PFSK-1 (cell line): ENCODE measurements at regions not wholly inside any gene's neighbourhood (a gene's known extent, or its start where the extent isn't known, plus 50 kb on each side); places are given as distances from the start of the nearest gene placed in this dataset.

ENCODE experiments used
- FOXP2 ChIP-seq: optimal IDR thresholded peaks from 2 replicates; pipeline ENCODE3; 2011; ENCODE audit warnings: borderline replicate concordance, control low read depth, inconsistent platforms; ENCODE audit not compliant: insufficient read depth; ENCODE audit errors: extremely low read length, extremely low read depth
- POLR2AphosphoS5 ChIP-seq: IDR thresholded peaks from 2 replicates; pipeline ENCODE4 v1.6.1; 2012; ENCODE audit warnings: low read depth, mild to moderate bottlenecking, control low read depth, low read length, moderate library complexity
- SIN3A ChIP-seq: IDR thresholded peaks from 2 replicates; pipeline ENCODE4 v1.6.1; 2012; ENCODE audit warnings: mild to moderate bottlenecking, low read length, moderate library complexity, borderline replicate concordance; ENCODE audit not compliant: insufficient read depth
- TAF1 ChIP-seq: IDR thresholded peaks from 2 replicates; pipeline ENCODE4 v1.6.1; 2012; ENCODE audit warnings: low read length, control low read depth, borderline replicate concordance; ENCODE audit not compliant: insufficient read depth
- TF ChIP-seq, protein P1 (sequence below), 2 experiments: IDR thresholded peaks; 2 replicates each; pipeline versions ENCODE4 v1.6.1 to v1.8.0; 2011 to 2012; ENCODE audit warnings: low read depth in 2 of 2, low read length in 2 of 2, control low read depth in 1 of 2, inconsistent platforms in 1 of 2, mild to moderate bottlenecking in 1 of 2, moderate library complexity in 1 of 2; ENCODE audit not compliant: insufficient read depth in 1 of 2

- TF ChIP-seq TAF1, result no peak
- no peak for TF ChIP-seq FOXP2
- TF ChIP-seq, protein P1, sequence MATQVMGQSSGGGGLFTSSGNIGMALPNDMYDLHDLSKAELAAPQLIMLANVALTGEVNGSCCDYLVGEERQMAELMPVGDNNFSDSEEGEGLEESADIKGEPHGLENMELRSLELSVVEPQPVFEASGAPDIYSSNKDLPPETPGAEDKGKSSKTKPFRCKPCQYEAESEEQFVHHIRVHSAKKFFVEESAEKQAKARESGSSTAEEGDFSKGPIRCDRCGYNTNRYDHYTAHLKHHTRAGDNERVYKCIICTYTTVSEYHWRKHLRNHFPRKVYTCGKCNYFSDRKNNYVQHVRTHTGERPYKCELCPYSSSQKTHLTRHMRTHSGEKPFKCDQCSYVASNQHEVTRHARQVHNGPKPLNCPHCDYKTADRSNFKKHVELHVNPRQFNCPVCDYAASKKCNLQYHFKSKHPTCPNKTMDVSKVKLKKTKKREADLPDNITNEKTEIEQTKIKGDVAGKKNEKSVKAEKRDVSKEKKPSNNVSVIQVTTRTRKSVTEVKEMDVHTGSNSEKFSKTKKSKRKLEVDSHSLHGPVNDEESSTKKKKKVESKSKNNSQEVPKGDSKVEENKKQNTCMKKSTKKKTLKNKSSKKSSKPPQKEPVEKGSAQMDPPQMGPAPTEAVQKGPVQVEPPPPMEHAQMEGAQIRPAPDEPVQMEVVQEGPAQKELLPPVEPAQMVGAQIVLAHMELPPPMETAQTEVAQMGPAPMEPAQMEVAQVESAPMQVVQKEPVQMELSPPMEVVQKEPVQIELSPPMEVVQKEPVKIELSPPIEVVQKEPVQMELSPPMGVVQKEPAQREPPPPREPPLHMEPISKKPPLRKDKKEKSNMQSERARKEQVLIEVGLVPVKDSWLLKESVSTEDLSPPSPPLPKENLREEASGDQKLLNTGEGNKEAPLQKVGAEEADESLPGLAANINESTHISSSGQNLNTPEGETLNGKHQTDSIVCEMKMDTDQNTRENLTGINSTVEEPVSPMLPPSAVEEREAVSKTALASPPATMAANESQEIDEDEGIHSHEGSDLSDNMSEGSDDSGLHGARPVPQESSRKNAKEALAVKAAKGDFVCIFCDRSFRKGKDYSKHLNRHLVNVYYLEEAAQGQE (IDR thresholded peaks at IDR 0.05; ENCODE audit: insufficient read depth in 1 of 2, low read depth in 2 of 2, low read length in 2 of 2), result no peak
- no peak for TF ChIP-seq POLR2AphosphoS5
- TF ChIP-seq SIN3A, result no peak
Observed at GRCh38 chrX:109879991-109880390, 122.9 kb upstream of the TMEM164 start.

GRCh38 chrX:109880629-109881028, 122.3 kb upstream of the TMEM164 start:
- TF ChIP-seq, protein P1 (IDR thresholded peaks at IDR 0.05; ENCODE audit: insufficient read depth in 1 of 2, low read depth in 2 of 2, low read length in 2 of 2), result no peak
- TF ChIP-seq POLR2AphosphoS5 (no peak), SIN3A (no peak), FOXP2 (no peak), TAF1 (no peak)

- TF ChIP-seq SIN3A (no peak), FOXP2 (no peak), POLR2AphosphoS5 (no peak), TAF1 (no peak)
- TF ChIP-seq, protein P1 (IDR thresholded peaks at IDR 0.05; ENCODE audit: insufficient read depth in 1 of 2, low read depth in 2 of 2, low read length in 2 of 2), result no peak
Observed at GRCh38 chrX:109886122-109886761, 116.7 kb upstream of the TMEM164 start.

DNA sequence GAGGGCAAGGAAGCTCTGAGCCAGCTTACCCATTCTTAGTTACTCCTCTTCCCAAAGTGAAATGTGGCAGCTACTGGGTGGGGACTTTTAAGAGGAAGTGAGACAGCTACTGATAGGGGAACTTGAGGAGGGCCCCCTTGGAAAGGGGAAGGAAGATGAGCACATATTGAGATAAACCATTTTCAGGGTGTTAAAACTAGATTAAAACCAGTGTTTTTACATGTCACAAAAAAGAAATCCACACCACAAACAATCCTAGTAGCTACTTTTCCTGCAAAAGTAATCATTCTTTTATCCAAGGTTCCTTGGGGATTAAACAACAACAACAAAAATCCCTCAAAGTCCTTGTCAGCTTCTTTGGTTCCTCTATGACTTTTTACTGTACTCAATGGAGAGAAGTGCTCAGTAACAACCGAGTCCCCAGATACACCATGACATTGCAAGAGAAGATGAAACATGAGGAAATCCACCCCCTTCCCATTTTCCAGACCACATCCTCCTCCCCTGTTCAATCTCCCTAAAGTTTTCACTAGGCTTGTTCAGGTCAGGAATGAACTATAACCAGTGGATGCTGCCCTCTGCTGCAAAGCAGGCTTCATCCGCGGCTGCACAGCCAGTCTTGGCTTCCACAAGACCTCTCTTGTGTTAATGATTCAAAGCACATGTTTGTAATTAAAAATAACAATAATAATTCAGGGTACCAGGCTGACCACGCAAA, 113.5 kb upstream of the TMEM164 start:
- TF ChIP-seq TAF1 (no peak), SIN3A (no peak), POLR2AphosphoS5 (no peak), FOXP2 (no peak)
- TF ChIP-seq, protein P1 (IDR thresholded peaks at IDR 0.05; ENCODE audit: insufficient read depth in 1 of 2, low read depth in 2 of 2, low read length in 2 of 2), result no peak
